ENCODE measurements at regions not wholly inside any gene's neighbourhood (a gene's known extent, or its start where the extent isn't known, plus 50 kb on each side); places are given as distances from the start of the nearest gene placed in this dataset.

- no peak for TF ChIP-seq CTCF (conservative IDR thresholded peaks at IDR 0.05; ENCODE audit: low read depth, low read length)
- no peak overlapping the region for H3K4me3 ChIP-seq (ENCODE audit: low read length)
- DNase-seq (ENCODE audit: low read depth) = no peak
These were observed 238.2 kb upstream of the NOVA1 start for GRCh38 chr14:26835979-26836570.

GRCh38 chr14:26839481-26839880 is 241.6 kb upstream of the NOVA1 start:
- no peak for TF ChIP-seq CTCF (conservative IDR thresholded peaks at IDR 0.05; ENCODE audit: low read depth, low read length)
- no peak overlapping the region for H3K4me3 ChIP-seq (ENCODE audit: low read length)
- DNase-seq (ENCODE audit: low read depth) = no peak

- no peak for TF ChIP-seq CTCF (conservative IDR thresholded peaks at IDR 0.05; ENCODE audit: low read depth, low read length)
- DNase-seq (ENCODE audit: low read depth) = no peak
- no peak overlapping the region for H3K4me3 ChIP-seq (ENCODE audit: low read length)
These were observed 243.5 kb upstream of the NOVA1 start for GRCh38 chr14:26841326-26841725.

GRCh38 chr14:26841920-26842741 is 244.3 kb upstream of the NOVA1 start:
- no peak overlapping the region for H3K4me3 ChIP-seq (ENCODE audit: low read length)
- DNase-seq (ENCODE audit: low read depth) = peak; percentile 96
- TF ChIP-seq CTCF (conservative IDR thresholded peaks at IDR 0.05; ENCODE audit: low read depth, low read length) = no peak

- DNase-seq (ENCODE audit: low read depth) = no peak
- no peak overlapping the region for H3K4me3 ChIP-seq (ENCODE audit: low read length)
- TF ChIP-seq CTCF (conservative IDR thresholded peaks at IDR 0.05; ENCODE audit: low read depth, low read length) = no peak
These were observed 247.5 kb upstream of the NOVA1 start for GRCh38 chr14:26845151-26845818.

GRCh38 chr14:26846388-26846787 is 248.6 kb upstream of the NOVA1 start:
- no peak for TF ChIP-seq CTCF (conservative IDR thresholded peaks at IDR 0.05; ENCODE audit: low read depth, low read length)
- no peak overlapping the region for H3K4me3 ChIP-seq (ENCODE audit: low read length)
- no peak for DNase-seq (ENCODE audit: low read depth)
